WTC11 (cell line): ENCODE measurements at regions not wholly inside any gene's neighbourhood (a gene's known extent, or its start where the extent isn't known, plus 50 kb on each side); places are given as distances from the start of the nearest gene placed in this dataset.

ENCODE experiments used
- TF ChIP-seq, protein P1 (sequence below): fragments of 200-600 bp; IDR thresholded peaks from 2 replicates; pipeline ENCODE4 v1.8.0; 2022; ENCODE audit warnings: antibody characterized with exemption
- TF ChIP-seq, protein P2 (sequence below): sonication (generic); formaldehyde crosslinking; conservative IDR thresholded peaks from 2 replicates; pipeline ENCODE4 v1.8.1; 2022; ENCODE audit warnings: mild to moderate bottlenecking, missing genetic modification reagents

DNA sequence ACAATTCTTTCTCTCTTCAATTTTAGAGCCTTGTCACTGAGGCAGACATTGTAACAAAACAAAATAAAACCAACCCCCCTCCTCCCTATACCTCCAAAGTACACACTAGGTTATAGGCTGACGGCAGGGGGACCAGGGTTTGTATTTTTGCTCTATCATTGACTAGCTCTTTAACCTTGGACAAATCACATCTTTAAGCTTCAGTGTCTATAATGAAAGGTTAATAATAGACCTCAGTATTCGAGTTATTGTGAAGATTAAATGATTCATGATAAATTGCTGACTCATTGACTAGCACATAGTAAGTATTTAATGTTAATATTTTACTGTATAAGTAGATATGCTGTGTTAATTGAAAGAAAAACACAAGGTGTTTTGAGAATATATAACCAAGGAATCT is 1267.6 kb upstream of the ADGRL2 start:
- TF ChIP-seq, protein P1, sequence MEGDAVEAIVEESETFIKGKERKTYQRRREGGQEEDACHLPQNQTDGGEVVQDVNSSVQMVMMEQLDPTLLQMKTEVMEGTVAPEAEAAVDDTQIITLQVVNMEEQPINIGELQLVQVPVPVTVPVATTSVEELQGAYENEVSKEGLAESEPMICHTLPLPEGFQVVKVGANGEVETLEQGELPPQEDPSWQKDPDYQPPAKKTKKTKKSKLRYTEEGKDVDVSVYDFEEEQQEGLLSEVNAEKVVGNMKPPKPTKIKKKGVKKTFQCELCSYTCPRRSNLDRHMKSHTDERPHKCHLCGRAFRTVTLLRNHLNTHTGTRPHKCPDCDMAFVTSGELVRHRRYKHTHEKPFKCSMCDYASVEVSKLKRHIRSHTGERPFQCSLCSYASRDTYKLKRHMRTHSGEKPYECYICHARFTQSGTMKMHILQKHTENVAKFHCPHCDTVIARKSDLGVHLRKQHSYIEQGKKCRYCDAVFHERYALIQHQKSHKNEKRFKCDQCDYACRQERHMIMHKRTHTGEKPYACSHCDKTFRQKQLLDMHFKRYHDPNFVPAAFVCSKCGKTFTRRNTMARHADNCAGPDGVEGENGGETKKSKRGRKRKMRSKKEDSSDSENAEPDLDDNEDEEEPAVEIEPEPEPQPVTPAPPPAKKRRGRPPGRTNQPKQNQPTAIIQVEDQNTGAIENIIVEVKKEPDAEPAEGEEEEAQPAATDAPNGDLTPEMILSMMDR = no peak
- TF ChIP-seq, protein P2, sequence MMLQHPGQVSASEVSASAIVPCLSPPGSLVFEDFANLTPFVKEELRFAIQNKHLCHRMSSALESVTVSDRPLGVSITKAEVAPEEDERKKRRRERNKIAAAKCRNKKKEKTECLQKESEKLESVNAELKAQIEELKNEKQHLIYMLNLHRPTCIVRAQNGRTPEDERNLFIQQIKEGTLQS (CRISPR knock-in tag) = no peak
